ENCODE measurements at regions not wholly inside any gene's neighbourhood (a gene's known extent, or its start where the extent isn't known, plus 50 kb on each side); places are given as distances from the start of the nearest gene placed in this dataset.
A peak's percentile ranks its signal among the peaks of the same experiment; 100 is the strongest.

DNA sequence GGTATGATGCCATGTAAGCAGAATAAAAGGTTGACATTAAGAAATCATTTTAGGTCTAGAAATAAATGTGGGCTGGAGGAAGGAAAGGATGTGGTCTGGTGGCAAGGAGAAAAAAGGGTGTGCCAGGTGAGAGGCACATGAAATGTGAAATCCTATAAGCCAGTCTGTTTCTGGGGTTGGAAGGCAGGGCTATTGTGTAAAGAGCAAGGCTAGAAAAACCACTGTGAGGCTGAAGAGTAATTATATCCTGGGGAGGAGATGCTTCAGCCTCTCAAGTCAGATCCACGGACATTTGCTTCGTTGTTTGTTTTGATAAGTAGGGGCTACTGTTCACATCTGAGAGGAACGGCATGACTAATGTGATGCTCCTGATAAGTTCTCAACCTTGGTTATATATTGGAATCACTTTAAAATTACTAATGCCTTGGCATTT is 77.5 kb upstream of the CTSC start:
- Histone ChIP-seq H2AFZ (ENCODE audit: low read length) (no peak overlapping the region), H3K9me3 (ENCODE audit: control insufficient read depth, insufficient read depth, low read depth, low read length) (no peaks in the 10 kb centered on the region), H3K36me3 (ENCODE audit: control insufficient read depth, insufficient read depth, low read length) (no peaks in the 10 kb centered on the region), H3K9ac (ENCODE audit: insufficient read depth, low read length) (no peak overlapping the region), H3K4me3 (replicated peaks in 1 of 4; ENCODE audit: control extremely low read depth in 1 of 4, insufficient read depth in 1 of 4, low read depth in 3 of 4, low read length in 4 of 4) (no peak overlapping the region), H3K27ac (ENCODE audit: insufficient read depth, low read length) (no peak overlapping the region), H3K4me1 (ENCODE audit: control insufficient read depth, extremely low read depth, insufficient read depth, low read length) (peaks cover 8% of the 10 kb centered on the region), H4K20me1 (ENCODE audit: control insufficient read depth, extremely low read depth, insufficient read depth, low read length) (no peaks in the 10 kb centered on the region), H3K79me2 (ENCODE audit: control insufficient read depth, insufficient read depth, low read length) (no peaks in the 10 kb centered on the region), H3K27me3 (ENCODE audit: control insufficient read depth, insufficient read depth, low read length) (no peaks in the 10 kb centered on the region), H3K4me2 (ENCODE audit: extremely low read depth, insufficient read depth, low read length) (no peak overlapping the region)
- TF ChIP-seq EZH2 (IDR thresholded peaks at IDR 0.05; ENCODE audit: low read length, missing control alignments): no peak
- TF ChIP-seq, protein P1, sequence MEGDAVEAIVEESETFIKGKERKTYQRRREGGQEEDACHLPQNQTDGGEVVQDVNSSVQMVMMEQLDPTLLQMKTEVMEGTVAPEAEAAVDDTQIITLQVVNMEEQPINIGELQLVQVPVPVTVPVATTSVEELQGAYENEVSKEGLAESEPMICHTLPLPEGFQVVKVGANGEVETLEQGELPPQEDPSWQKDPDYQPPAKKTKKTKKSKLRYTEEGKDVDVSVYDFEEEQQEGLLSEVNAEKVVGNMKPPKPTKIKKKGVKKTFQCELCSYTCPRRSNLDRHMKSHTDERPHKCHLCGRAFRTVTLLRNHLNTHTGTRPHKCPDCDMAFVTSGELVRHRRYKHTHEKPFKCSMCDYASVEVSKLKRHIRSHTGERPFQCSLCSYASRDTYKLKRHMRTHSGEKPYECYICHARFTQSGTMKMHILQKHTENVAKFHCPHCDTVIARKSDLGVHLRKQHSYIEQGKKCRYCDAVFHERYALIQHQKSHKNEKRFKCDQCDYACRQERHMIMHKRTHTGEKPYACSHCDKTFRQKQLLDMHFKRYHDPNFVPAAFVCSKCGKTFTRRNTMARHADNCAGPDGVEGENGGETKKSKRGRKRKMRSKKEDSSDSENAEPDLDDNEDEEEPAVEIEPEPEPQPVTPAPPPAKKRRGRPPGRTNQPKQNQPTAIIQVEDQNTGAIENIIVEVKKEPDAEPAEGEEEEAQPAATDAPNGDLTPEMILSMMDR (conservative IDR thresholded peaks at IDR 0.05 in 1 of 2, IDR thresholded peaks at IDR 0.05 in 1 of 2; ENCODE audit: low read depth in 1 of 2, low read length in 2 of 2): no peak
- DNase-seq (ENCODE audit: low read depth in 2 of 2): peak in 1 of 2 donors; percentile 71

DNA sequence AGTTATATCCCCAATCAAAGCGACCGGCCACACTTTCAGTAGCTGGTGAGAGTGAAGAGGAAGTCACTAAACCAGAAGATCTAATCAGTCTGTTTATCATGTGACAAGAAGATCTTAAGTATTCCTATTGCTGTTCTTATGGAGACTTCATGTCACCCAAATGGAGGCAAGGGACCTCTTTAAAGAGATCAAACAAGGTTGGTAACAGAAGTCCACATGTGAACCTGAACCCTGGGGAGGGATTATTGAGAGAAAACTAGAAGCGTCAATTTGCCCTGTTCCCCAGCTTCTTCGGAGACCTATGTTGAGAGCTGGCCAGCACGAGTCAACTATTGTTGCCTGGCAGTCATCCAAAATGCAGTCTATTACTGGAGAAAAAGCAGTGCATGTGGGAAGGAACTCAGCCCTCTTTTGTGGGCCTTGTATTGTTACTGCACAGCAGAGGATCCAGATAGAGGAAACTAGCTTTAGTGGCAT is 76.9 kb upstream of the CTSC start:
- Histone ChIP-seq H3K9me3 (ENCODE audit: control insufficient read depth, insufficient read depth, low read depth, low read length) (no peaks in the 10 kb centered on the region), H3K27ac (ENCODE audit: insufficient read depth, low read length) (no peak overlapping the region), H3K79me2 (ENCODE audit: control insufficient read depth, insufficient read depth, low read length) (no peaks in the 10 kb centered on the region), H3K4me2 (ENCODE audit: extremely low read depth, insufficient read depth, low read length) (no peak overlapping the region), H2AFZ (ENCODE audit: low read length) (no peak overlapping the region), H3K9ac (ENCODE audit: insufficient read depth, low read length) (no peak overlapping the region), H4K20me1 (ENCODE audit: control insufficient read depth, extremely low read depth, insufficient read depth, low read length) (no peaks in the 10 kb centered on the region), H3K27me3 (ENCODE audit: control insufficient read depth, insufficient read depth, low read length) (no peaks in the 10 kb centered on the region), H3K4me3 (replicated peaks in 1 of 4; ENCODE audit: control extremely low read depth in 1 of 4, insufficient read depth in 1 of 4, low read depth in 3 of 4, low read length in 4 of 4) (no peak overlapping the region), H3K4me1 (ENCODE audit: control insufficient read depth, extremely low read depth, insufficient read depth, low read length) (peaks cover 5% of the 10 kb centered on the region), H3K36me3 (ENCODE audit: control insufficient read depth, insufficient read depth, low read length) (no peaks in the 10 kb centered on the region)
- DNase-seq (ENCODE audit: low read depth in 2 of 2): peak; percentile 78 to 81
- no peak for TF ChIP-seq EZH2 (IDR thresholded peaks at IDR 0.05; ENCODE audit: low read length, missing control alignments)
- TF ChIP-seq, protein P1 (conservative IDR thresholded peaks at IDR 0.05 in 1 of 2, IDR thresholded peaks at IDR 0.05 in 1 of 2; ENCODE audit: low read depth in 1 of 2, low read length in 2 of 2): no peak

DNA sequence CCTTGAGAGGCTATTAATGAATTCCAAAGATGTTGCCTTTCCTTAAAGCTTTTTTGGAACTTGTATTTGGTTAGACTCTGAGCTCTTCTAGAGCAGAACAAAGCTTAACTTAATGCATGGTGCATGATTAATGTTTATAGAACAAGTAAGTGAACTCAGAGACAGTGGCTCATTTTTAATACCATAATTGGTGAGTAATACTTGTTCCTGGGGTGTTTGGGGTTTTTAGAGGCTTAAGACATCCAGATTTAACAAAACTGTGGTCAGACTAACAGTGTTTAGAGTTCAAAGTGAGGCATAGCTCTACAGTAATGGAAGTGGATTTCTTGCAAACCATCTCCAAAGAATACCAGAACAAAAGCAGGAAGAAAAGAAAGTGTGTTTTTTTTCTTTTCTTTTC is 73.7 kb upstream of the CTSC start:
- Histone ChIP-seq H3K9me3 (ENCODE audit: control insufficient read depth, insufficient read depth, low read depth, low read length) (no peaks in the 10 kb centered on the region), H3K27ac (ENCODE audit: insufficient read depth, low read length) (no peak overlapping the region), H3K27me3 (ENCODE audit: control insufficient read depth, insufficient read depth, low read length) (no peaks in the 10 kb centered on the region), H3K4me2 (ENCODE audit: extremely low read depth, insufficient read depth, low read length) (no peak overlapping the region), H2AFZ (ENCODE audit: low read length) (no peak overlapping the region), H3K36me3 (ENCODE audit: control insufficient read depth, insufficient read depth, low read length) (no peaks in the 10 kb centered on the region), H4K20me1 (ENCODE audit: control insufficient read depth, extremely low read depth, insufficient read depth, low read length) (no peaks in the 10 kb centered on the region), H3K9ac (ENCODE audit: insufficient read depth, low read length) (no peak overlapping the region), H3K4me3 (replicated peaks in 1 of 4; ENCODE audit: control extremely low read depth in 1 of 4, insufficient read depth in 1 of 4, low read depth in 3 of 4, low read length in 4 of 4) (no peak overlapping the region), H3K4me1 (ENCODE audit: control insufficient read depth, extremely low read depth, insufficient read depth, low read length) (peaks cover 5% of the 10 kb centered on the region), H3K79me2 (ENCODE audit: control insufficient read depth, insufficient read depth, low read length) (no peaks in the 10 kb centered on the region)
- TF ChIP-seq EZH2 (IDR thresholded peaks at IDR 0.05; ENCODE audit: low read length, missing control alignments): no peak
- TF ChIP-seq, protein P1 (conservative IDR thresholded peaks at IDR 0.05 in 1 of 2, IDR thresholded peaks at IDR 0.05 in 1 of 2; ENCODE audit: low read depth in 1 of 2, low read length in 2 of 2): no peak
- peak; percentile 84 to 95 for DNase-seq (ENCODE audit: low read depth in 2 of 2)

Measured in fibroblast of lung (primary cell).